Endodermal cell (in vitro differentiated cells): ENCODE measurements at regions not wholly inside any gene's neighbourhood (a gene's known extent, or its start where the extent isn't known, plus 50 kb on each side); places are given as distances from the start of the nearest gene placed in this dataset.
"Not testable (repeated sequence)": the region's sequence is repeated elsewhere in the genome, so short reads cannot be mapped to it uniquely, and the experiment has no call there.

ENCODE experiments used
- DNase-seq: peaks from one replicate; pipeline ENCODE4 v3.0.0-alpha.2; 2017
- H3K27ac ChIP-seq: 2 replicates; pipeline ENCODE4 v1.5.1; 2013; ENCODE audit warnings: mild to moderate bottlenecking, low read depth, low read length, moderate library complexity
- H3K27me3 ChIP-seq: 2 replicates; pipeline ENCODE4 v1.6.1; 2013; ENCODE audit warnings: mild to moderate bottlenecking, low read length, moderate library complexity; ENCODE audit not compliant: insufficient read depth, control insufficient read depth, poor library complexity, severe bottlenecking
- H3K36me3 ChIP-seq: 2 replicates; pipeline ENCODE4 v1.7.0; 2013; ENCODE audit warnings: mild to moderate bottlenecking, low read length, moderate library complexity; ENCODE audit not compliant: control insufficient read depth, insufficient read depth
- H3K4me1 ChIP-seq: one replicate; pipeline ENCODE4 v1.7.0; 2013; ENCODE audit warnings: low read length; ENCODE audit not compliant: control insufficient read depth, insufficient read depth
- H3K4me3 ChIP-seq: 2 replicates; pipeline ENCODE4 v1.5.1; 2013; ENCODE audit warnings: mild to moderate bottlenecking, low read length, moderate library complexity
- H3K9ac ChIP-seq: 2 replicates; pipeline ENCODE4 v1.6.1; 2013; ENCODE audit warnings: mild to moderate bottlenecking, low read length, moderate library complexity; ENCODE audit not compliant: poor library complexity, severe bottlenecking; ENCODE audit errors: extremely low read depth
- H3K9me3 ChIP-seq: 2 replicates; pipeline ENCODE4 v1.6.1; 2013; ENCODE audit warnings: mild to moderate bottlenecking, low read length, moderate library complexity; ENCODE audit not compliant: control insufficient read depth
- H3K27ac Mint-ChIP-seq: 2 replicates; pipeline ENCODE4 v1.8.0; 2020; ENCODE audit warnings: mixed read lengths
- H3K27me3 Mint-ChIP-seq: 2 replicates; pipeline ENCODE4 v1.8.0; 2021; ENCODE audit warnings: mild to moderate bottlenecking, mixed read lengths; ENCODE audit not compliant: insufficient read depth
- H3K36me3 Mint-ChIP-seq: 2 replicates; pipeline ENCODE4 v1.8.0; 2020; ENCODE audit warnings: low read depth, mixed read lengths
- H3K4me1 Mint-ChIP-seq: 2 replicates; pipeline ENCODE4 v1.8.0; 2020; ENCODE audit warnings: mixed read lengths
- H3K4me3 Mint-ChIP-seq: 2 replicates; pipeline ENCODE4 v1.8.0; 2020; ENCODE audit warnings: mild to moderate bottlenecking, moderate library complexity, mixed read lengths
- H3K9me3 Mint-ChIP-seq: 2 replicates; pipeline ENCODE4 v1.8.0; 2020; ENCODE audit warnings: mild to moderate bottlenecking, mixed read lengths
- CTCF ChIP-seq: fragments of 200-600 bp; sonication (generic); conservative IDR thresholded peaks from 2 replicates; pipeline ENCODE4 v1.5.0; 2021; ENCODE audit warnings: antibody characterized with exemption, mild to moderate bottlenecking
- WGBS, 2 experiments: methylation state at CpG; one replicate each; pipeline versions ENCODE4 v1.1.5 to v1.1.7; 2013; ENCODE audit warnings: missing lambda C conversion rate in 2 of 2, mixed read lengths in 1 of 2; ENCODE audit not compliant: insufficient coverage in 1 of 2, insufficient read length in 1 of 2; 5-methylcytosine and 5-hydroxymethylcytosine counted together

GRCh38 chrX:30144971-30145731, 70.2 kb upstream of the MAGEB2 start:
- no peak for DNase-seq
- no peaks in the 10 kb centered on the region for H3K36me3 Mint-ChIP-seq
- Histone ChIP-seq H3K9me3 (no peaks in the 10 kb centered on the region), H3K27me3 (no peaks in the 10 kb centered on the region), H3K4me1 (no peaks in the 10 kb centered on the region), H3K36me3 (no peaks in the 10 kb centered on the region), H3K9ac (no peak overlapping the region), H3K4me3 (no peak overlapping the region), H3K27ac (no peak overlapping the region)
- no peak overlapping the region for H3K27ac Mint-ChIP-seq
- WGBS, 2 experiments: 91 to 95% methylated on average over 3 to 6 of the region's 6 CpGs
- peaks cover 16% of the 10 kb centered on the region for H3K4me1 Mint-ChIP-seq
- H3K27me3 Mint-ChIP-seq: no peaks in the 10 kb centered on the region
- peaks cover 17% of the 10 kb centered on the region for H3K9me3 Mint-ChIP-seq
- no peak for TF ChIP-seq CTCF
- no peak overlapping the region for H3K4me3 Mint-ChIP-seq

GRCh38 chrX:30147996-30148643, 67.2 kb upstream of the MAGEB2 start:
- H3K36me3 ChIP-seq: no peaks in the 10 kb centered on the region
- no peak overlapping the region for H3K4me3 Mint-ChIP-seq
- no peaks in the 10 kb centered on the region for H3K27me3 Mint-ChIP-seq
- peaks cover 12% of the 10 kb centered on the region for H3K4me1 Mint-ChIP-seq
- TF ChIP-seq CTCF: no peak
- H3K27ac ChIP-seq: no peak overlapping the region
- no peaks in the 10 kb centered on the region for H3K36me3 Mint-ChIP-seq
- H3K4me3 ChIP-seq: no peak overlapping the region
- no peak overlapping the region for H3K9ac ChIP-seq
- WGBS, 2 experiments: 93% methylated on average over 16 of the region's 16 CpGs; no CpG with 5 or more reads in 1 of the 2 experiments
- H3K27me3 ChIP-seq: no peaks in the 10 kb centered on the region
- no peak for DNase-seq
- H3K9me3 Mint-ChIP-seq: peaks cover 17% of the 10 kb centered on the region
- no peak overlapping the region for H3K27ac Mint-ChIP-seq
- H3K9me3 ChIP-seq: no peaks in the 10 kb centered on the region
- H3K4me1 ChIP-seq: no peaks in the 10 kb centered on the region

GRCh38 chrX:30149206-30149605, 66.2 kb upstream of the MAGEB2 start:
- 88 to 96% methylated on average over 5 of the region's 6 CpGs for WGBS, 2 experiments
- not testable (repeated sequence) for H3K27ac ChIP-seq, H3K4me3 ChIP-seq, H3K4me1 ChIP-seq, H3K36me3 Mint-ChIP-seq, H3K9me3 ChIP-seq, H3K27me3 Mint-ChIP-seq, DNase-seq, H3K4me3 Mint-ChIP-seq, H3K27me3 ChIP-seq, H3K27ac Mint-ChIP-seq, H3K36me3 ChIP-seq, H3K9ac ChIP-seq
- peaks cover 17% of the 10 kb centered on the region for H3K9me3 Mint-ChIP-seq
- H3K4me1 Mint-ChIP-seq: peaks cover 23% of the 10 kb centered on the region
